OCI-M1 (cell line): ENCODE measurements at regions not wholly inside any gene's neighbourhood (a gene's known extent, or its start where the extent isn't known, plus 50 kb on each side); places are given as distances from the start of the nearest gene placed in this dataset.
A peak's percentile ranks its signal among the peaks of the same experiment; 100 is the strongest.

ENCODE experiments used
- DNase-seq: peaks from one replicate; lab custom pipeline; 2025; lab: John Stamatoyannopoulos, UW

GRCh38 chr11:8340296-8340695, 76.6 kb upstream of the LMO1 start:
- DNase-seq = no peak

GRCh38 chr11:8339592-8340022, 75.9 kb upstream of the LMO1 start:
- no peak for DNase-seq

GRCh38 chr11:8338138-8338537, 74.5 kb upstream of the LMO1 start:
- peak; percentile 51 for DNase-seq

GRCh38 chr11:8337130-8337795, 73.6 kb upstream of the LMO1 start:
- no peak for DNase-seq

GRCh38 chr11:8336356-8337129, 72.9 kb upstream of the LMO1 start:
- no peak for DNase-seq

GRCh38 chr11:8335683-8336082, 72.0 kb upstream of the LMO1 start:
- DNase-seq = no peak

- no peak for DNase-seq
Observed at GRCh38 chr11:8335186-8335585, 71.5 kb upstream of the LMO1 start.

GRCh38 chr11:8333811-8334401, 70.2 kb upstream of the LMO1 start:
- DNase-seq = no peak

- DNase-seq = no peak
Observed at GRCh38 chr11:8333376-8333775, 69.7 kb upstream of the LMO1 start.

- DNase-seq = no peak
Observed at GRCh38 chr11:8332891-8333290, 69.2 kb upstream of the LMO1 start.

- DNase-seq = peak; percentile 25
Observed at GRCh38 chr11:8332196-8332595, 68.5 kb upstream of the LMO1 start.

GRCh38 chr11:8331767-8332166, 68.1 kb upstream of the LMO1 start:
- no peak for DNase-seq

GRCh38 chr11:8330896-8331295, 67.2 kb upstream of the LMO1 start:
- DNase-seq = no peak

- DNase-seq = no peak
Observed at GRCh38 chr11:8330404-8330803, 66.7 kb upstream of the LMO1 start.

- DNase-seq = no peak
Observed at GRCh38 chr11:8329847-8330361, 66.2 kb upstream of the LMO1 start.

- DNase-seq = no peak
Observed at GRCh38 chr11:8329336-8329735, 65.7 kb upstream of the LMO1 start.

GRCh38 chr11:8328848-8329330, 65.2 kb upstream of the LMO1 start:
- DNase-seq = peak; percentile 91

- DNase-seq = no peak
Observed at GRCh38 chr11:8328231-8328794, 64.6 kb upstream of the LMO1 start.

- peak; percentile 16 for DNase-seq
Observed at GRCh38 chr11:8327761-8328192, 64.1 kb upstream of the LMO1 start.

- DNase-seq = no peak
Observed at GRCh38 chr11:8326337-8326736, 62.7 kb upstream of the LMO1 start.

GRCh38 chr11:8325591-8326304, 62.1 kb upstream of the LMO1 start:
- no peak for DNase-seq
